HG03159 (cell line): ENCODE measurements at regions not wholly inside any gene's neighbourhood (a gene's known extent, or its start where the extent isn't known, plus 50 kb on each side); places are given as distances from the start of the nearest gene placed in this dataset.

ENCODE experiments used
- ATAC-seq: cut with Tn5 transposase; IDR thresholded peaks from one replicate; pipeline ENCODE4 v1.9.1; 2021; ENCODE audit warnings: mild to moderate bottlenecking, moderate library complexity; ENCODE audit not compliant: unreplicated experiment

- no peak for ATAC-seq
These were observed 58.3 kb downstream of the TMEM174 start for GRCh38 chr5:73231246-73231778.

GRCh38 chr5:73230264-73231245 lies 57.6 kb downstream of the TMEM174 start:
- no peak for ATAC-seq

GRCh38 chr5:73229271-73229670 lies 56.3 kb downstream of the TMEM174 start:
- ATAC-seq, result no peak

- ATAC-seq, result no peak
These were observed 55.1 kb downstream of the TMEM174 start for GRCh38 chr5:73228052-73228451.
